ENCODE measurements at regions not wholly inside any gene's neighbourhood (a gene's known extent, or its start where the extent isn't known, plus 50 kb on each side); places are given as distances from the start of the nearest gene placed in this dataset.

- Histone ChIP-seq H3K9me3 (ENCODE audit: low read length) (no peaks in the 10 kb centered on the region), H4K20me1 (ENCODE audit: insufficient read depth, low read length) (no peaks in the 10 kb centered on the region), H3F3A (ENCODE audit: insufficient read depth, low read length) (peaks cover 6% of the 10 kb centered on the region; the same call in 1 of the 2 replicates), H3K9ac (ENCODE audit: low read length) (no peak overlapping the region), H3K27me3 (ENCODE audit: insufficient read depth, low read length) (no peaks in the 10 kb centered on the region), H2AFZ (ENCODE audit: low read length) (no peak overlapping the region), H3K4me3 (ENCODE audit: low read depth, low read length, poor library complexity, severe bottlenecking) (no peak overlapping the region), H3K27ac (ENCODE audit: low read depth, low read length, poor library complexity, severe bottlenecking) (no peak overlapping the region), H3K9me2 (ENCODE audit: low read depth, low read length) (no peaks in the 10 kb centered on the region), H3K79me2 (ENCODE audit: insufficient read depth, low read length) (no peaks in the 10 kb centered on the region), H3K4me2 (ENCODE audit: low read length) (no peak overlapping the region), H3K36me3 (ENCODE audit: insufficient read depth, low read length) (no peaks in the 10 kb centered on the region), H3K4me1 (ENCODE audit: insufficient read depth, low read length, severe bottlenecking) (peaks cover 30% of the 10 kb centered on the region)
- TF ChIP-seq, protein P1, sequence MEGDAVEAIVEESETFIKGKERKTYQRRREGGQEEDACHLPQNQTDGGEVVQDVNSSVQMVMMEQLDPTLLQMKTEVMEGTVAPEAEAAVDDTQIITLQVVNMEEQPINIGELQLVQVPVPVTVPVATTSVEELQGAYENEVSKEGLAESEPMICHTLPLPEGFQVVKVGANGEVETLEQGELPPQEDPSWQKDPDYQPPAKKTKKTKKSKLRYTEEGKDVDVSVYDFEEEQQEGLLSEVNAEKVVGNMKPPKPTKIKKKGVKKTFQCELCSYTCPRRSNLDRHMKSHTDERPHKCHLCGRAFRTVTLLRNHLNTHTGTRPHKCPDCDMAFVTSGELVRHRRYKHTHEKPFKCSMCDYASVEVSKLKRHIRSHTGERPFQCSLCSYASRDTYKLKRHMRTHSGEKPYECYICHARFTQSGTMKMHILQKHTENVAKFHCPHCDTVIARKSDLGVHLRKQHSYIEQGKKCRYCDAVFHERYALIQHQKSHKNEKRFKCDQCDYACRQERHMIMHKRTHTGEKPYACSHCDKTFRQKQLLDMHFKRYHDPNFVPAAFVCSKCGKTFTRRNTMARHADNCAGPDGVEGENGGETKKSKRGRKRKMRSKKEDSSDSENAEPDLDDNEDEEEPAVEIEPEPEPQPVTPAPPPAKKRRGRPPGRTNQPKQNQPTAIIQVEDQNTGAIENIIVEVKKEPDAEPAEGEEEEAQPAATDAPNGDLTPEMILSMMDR (IDR thresholded peaks at IDR 0.05; ENCODE audit: low read length): no peak
- no peak for TF ChIP-seq EZH2 (IDR thresholded peaks at IDR 0.05; ENCODE audit: borderline replicate concordance, low read length)
Measured at GRCh38 chr1:234734412-234734835, 124.4 kb upstream of the IRF2BP2 start.

GRCh38 chr1:234733427-234733826 lies 123.4 kb upstream of the IRF2BP2 start:
- Histone ChIP-seq H3K4me3 (ENCODE audit: low read depth, low read length, poor library complexity, severe bottlenecking) (no peak overlapping the region), H3K9me2 (ENCODE audit: low read depth, low read length) (no peaks in the 10 kb centered on the region), H2AFZ (ENCODE audit: low read length) (no peak overlapping the region), H3K4me1 (ENCODE audit: insufficient read depth, low read length, severe bottlenecking) (peaks cover 30% of the 10 kb centered on the region), H3K79me2 (ENCODE audit: insufficient read depth, low read length) (no peaks in the 10 kb centered on the region), H3F3A (ENCODE audit: insufficient read depth, low read length) (peaks cover 6% of the 10 kb centered on the region; the same call in 1 of the 2 replicates), H3K9ac (ENCODE audit: low read length) (no peak overlapping the region), H3K27me3 (ENCODE audit: insufficient read depth, low read length) (no peaks in the 10 kb centered on the region), H3K36me3 (ENCODE audit: insufficient read depth, low read length) (no peaks in the 10 kb centered on the region), H3K4me2 (ENCODE audit: low read length) (no peak overlapping the region), H4K20me1 (ENCODE audit: insufficient read depth, low read length) (no peaks in the 10 kb centered on the region), H3K9me3 (ENCODE audit: low read length) (no peaks in the 10 kb centered on the region), H3K27ac (ENCODE audit: low read depth, low read length, poor library complexity, severe bottlenecking) (no peak overlapping the region)
- no peak for TF ChIP-seq EZH2 (IDR thresholded peaks at IDR 0.05; ENCODE audit: borderline replicate concordance, low read length)
- TF ChIP-seq, protein P1 (IDR thresholded peaks at IDR 0.05; ENCODE audit: low read length): no peak

DNA sequence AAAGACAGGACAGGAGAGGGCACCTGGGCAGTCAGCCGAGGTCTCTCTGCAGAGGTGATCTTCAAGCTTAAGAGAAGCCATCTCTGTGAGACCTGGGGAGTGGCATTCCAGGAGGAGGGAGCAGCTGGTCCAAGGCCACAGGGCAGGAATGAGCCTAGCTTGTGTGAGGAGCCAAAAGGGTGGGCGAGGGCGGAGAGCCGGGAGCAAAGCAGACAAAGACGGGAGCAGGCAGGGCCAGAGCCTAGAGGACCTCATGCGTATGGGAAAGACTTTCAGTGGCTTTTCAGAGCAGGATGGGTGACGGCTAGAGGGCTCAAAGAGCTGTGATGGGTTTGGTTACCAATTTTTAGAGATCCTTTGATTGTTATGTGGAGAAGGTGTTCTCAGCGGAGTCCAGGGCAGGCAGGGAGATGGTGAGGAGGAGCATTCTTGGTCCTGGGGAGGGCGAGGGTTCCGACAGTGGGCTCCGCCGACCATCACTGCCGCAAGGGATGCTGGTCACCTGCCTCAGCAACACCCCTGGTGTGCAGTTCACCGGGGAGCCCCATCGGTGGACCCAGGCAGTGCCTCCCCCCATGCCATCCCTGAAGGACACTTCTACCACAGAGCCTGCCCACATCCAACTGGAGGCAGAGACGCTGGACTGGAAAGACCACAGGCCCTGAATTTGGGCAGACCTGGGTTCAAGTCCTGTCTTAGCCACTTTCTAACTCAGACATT lies 122.9 kb upstream of the IRF2BP2 start:
- Histone ChIP-seq H3K79me2 (ENCODE audit: insufficient read depth, low read length) (no peaks in the 10 kb centered on the region), H3K4me3 (ENCODE audit: low read depth, low read length, poor library complexity, severe bottlenecking) (no peak overlapping the region), H3K4me1 (ENCODE audit: insufficient read depth, low read length, severe bottlenecking) (peaks cover 27% of the 10 kb centered on the region), H3K4me2 (ENCODE audit: low read length) (no peak overlapping the region), H3K27ac (ENCODE audit: low read depth, low read length, poor library complexity, severe bottlenecking) (no peak overlapping the region), H3F3A (ENCODE audit: insufficient read depth, low read length) (peaks cover 6% of the 10 kb centered on the region; the same call in 1 of the 2 replicates), H3K9me3 (ENCODE audit: low read length) (no peaks in the 10 kb centered on the region), H3K36me3 (ENCODE audit: insufficient read depth, low read length) (no peaks in the 10 kb centered on the region), H4K20me1 (ENCODE audit: insufficient read depth, low read length) (no peaks in the 10 kb centered on the region), H3K9ac (ENCODE audit: low read length) (no peak overlapping the region), H2AFZ (ENCODE audit: low read length) (no peak overlapping the region), H3K27me3 (ENCODE audit: insufficient read depth, low read length) (no peaks in the 10 kb centered on the region), H3K9me2 (ENCODE audit: low read depth, low read length) (no peaks in the 10 kb centered on the region)
- no peak for TF ChIP-seq EZH2 (IDR thresholded peaks at IDR 0.05; ENCODE audit: borderline replicate concordance, low read length)
- TF ChIP-seq, protein P1 (IDR thresholded peaks at IDR 0.05; ENCODE audit: low read length): no peak
